ENCODE measurements at regions not wholly inside any gene's neighbourhood (a gene's known extent, or its start where the extent isn't known, plus 50 kb on each side); places are given as distances from the start of the nearest gene placed in this dataset.

- intact Hi-C loops (cut with DNase I), result no loop called here
- FAIRE-seq (no peak), ATAC-seq (no peak), DNase-seq (no peak)
- H3K36me3 ChIP-seq, result no peaks in the 10 kb centered on the region
- no peaks in the 10 kb centered on the region for H3K9me3 ChIP-seq
- 31 to 33% methylated on average over 4 of the region's 4 CpGs for WGBS, 2 donors
- no peaks in the 10 kb centered on the region for H3K4me1 ChIP-seq
- H3K4me3 ChIP-seq, result no peak overlapping the region
- TF ChIP-seq CTCF (IDR thresholded peaks at IDR 0.05), result no peak
- H3K27me3 ChIP-seq, result no peaks in the 10 kb centered on the region
- no peak overlapping the region for H3K27ac ChIP-seq
These were observed 316.1 kb downstream of the IRX1 start for GRCh38 chr5:3911773-3912172.

GRCh38 chr5:3912790-3913189, 317.2 kb downstream of the IRX1 start:
- intact Hi-C loops (cut with DNase I), result no loop called here
- ATAC-seq (no peak), FAIRE-seq (no peak), DNase-seq (no peak)
- Histone ChIP-seq H3K27me3 (no peaks in the 10 kb centered on the region), H3K9me3 (no peaks in the 10 kb centered on the region), H3K27ac (no peak overlapping the region), H3K36me3 (no peaks in the 10 kb centered on the region), H3K4me1 (no peaks in the 10 kb centered on the region), H3K4me3 (no peak overlapping the region)
- WGBS, 2 donors, result 79 to 92% methylated on average over 7 of the region's 7 CpGs
- no peak for TF ChIP-seq CTCF (IDR thresholded peaks at IDR 0.05)

GRCh38 chr5:3913279-3913678, 317.6 kb downstream of the IRX1 start:
- no peak for TF ChIP-seq CTCF (IDR thresholded peaks at IDR 0.05)
- Histone ChIP-seq H3K4me1 (no peaks in the 10 kb centered on the region), H3K4me3 (no peak overlapping the region), H3K9me3 (no peaks in the 10 kb centered on the region), H3K27me3 (no peaks in the 10 kb centered on the region), H3K36me3 (no peaks in the 10 kb centered on the region), H3K27ac (no peak overlapping the region)
- intact Hi-C loops (cut with DNase I), result no loop called here
- WGBS, 2 donors, result 51 to 68% methylated on average over 3 of the region's 3 CpGs
- DNase-seq, result no peak
- ATAC-seq, result no peak
- FAIRE-seq, result no peak

GRCh38 chr5:3925022-3925421, 329.4 kb downstream of the IRX1 start:
- ATAC-seq (no peak), DNase-seq (no peak), FAIRE-seq (no peak)
- WGBS, 2 donors, result 41 to 43% methylated on average over 7 of the region's 7 CpGs
- Histone ChIP-seq H3K9me3 (no peaks in the 10 kb centered on the region), H3K36me3 (no peaks in the 10 kb centered on the region), H3K4me3 (no peak overlapping the region), H3K27ac (no peak overlapping the region), H3K4me1 (no peaks in the 10 kb centered on the region), H3K27me3 (no peaks in the 10 kb centered on the region)
- intact Hi-C loops (cut with DNase I), result no loop called here
- TF ChIP-seq CTCF (IDR thresholded peaks at IDR 0.05), result no peak

GRCh38 chr5:3925935-3926334, 330.3 kb downstream of the IRX1 start:
- TF ChIP-seq CTCF (IDR thresholded peaks at IDR 0.05), result no peak

More at GRCh38 chr5:3925935-3926334, 330.3 kb downstream of the IRX1 start:
- Histone ChIP-seq H3K9me3 (no peaks in the 10 kb centered on the region), H3K4me3 (no peak overlapping the region), H3K27me3 (no peaks in the 10 kb centered on the region), H3K27ac (no peak overlapping the region), H3K4me1 (no peaks in the 10 kb centered on the region), H3K36me3 (no peaks in the 10 kb centered on the region)
- 36 to 48% methylated on average over 8 of the region's 8 CpGs for WGBS, 2 donors
- FAIRE-seq, result no peak
- intact Hi-C loops (cut with DNase I), result no loop called here
- DNase-seq, result no peak
- ATAC-seq, result no peak

Data from pancreas (tissue), 10 donors.